ENCODE measurements at regions not wholly inside any gene's neighbourhood (a gene's known extent, or its start where the extent isn't known, plus 50 kb on each side); places are given as distances from the start of the nearest gene placed in this dataset.

DNA sequence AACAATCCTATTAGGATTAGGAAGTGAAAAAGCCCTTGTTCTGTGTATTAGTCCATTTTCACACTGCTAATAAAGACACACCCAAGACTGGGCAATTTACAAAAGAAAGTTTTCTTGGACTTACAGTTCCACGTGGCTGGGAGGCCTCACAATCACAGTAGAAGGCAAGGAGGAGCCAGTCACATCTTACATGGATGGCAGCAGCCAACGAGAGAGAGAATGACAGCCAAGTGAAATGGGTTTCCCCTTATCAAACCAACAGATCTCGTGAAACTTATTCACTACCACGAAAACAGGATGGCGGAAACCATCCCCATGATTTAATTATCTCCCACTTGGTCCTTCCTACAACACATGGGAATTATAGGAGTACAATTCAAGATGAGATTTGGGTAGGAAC lies 248.2 kb upstream of the KCNMB2 start:
- H4K20me1 ChIP-seq (ENCODE audit: insufficient read depth) = no peaks in the 10 kb centered on the region
- H3K4me3 ChIP-seq (ENCODE audit: low read length) = no peak overlapping the region
- H3K9ac ChIP-seq (ENCODE audit: low read length) = no peak overlapping the region
- no peaks in the 10 kb centered on the region for H3K27me3 ChIP-seq (ENCODE audit: insufficient read depth, low read depth, low read length)
- no peaks in the 10 kb centered on the region for H3K36me3 ChIP-seq (ENCODE audit: insufficient read depth, low read length)
- H3F3A ChIP-seq (ENCODE audit: insufficient read depth, low read length, poor library complexity, severe bottlenecking) = no peaks in the 10 kb centered on the region
- no peaks in the 10 kb centered on the region for H3K9me2 ChIP-seq (ENCODE audit: insufficient read depth, low read length)
- TF ChIP-seq, protein P1, sequence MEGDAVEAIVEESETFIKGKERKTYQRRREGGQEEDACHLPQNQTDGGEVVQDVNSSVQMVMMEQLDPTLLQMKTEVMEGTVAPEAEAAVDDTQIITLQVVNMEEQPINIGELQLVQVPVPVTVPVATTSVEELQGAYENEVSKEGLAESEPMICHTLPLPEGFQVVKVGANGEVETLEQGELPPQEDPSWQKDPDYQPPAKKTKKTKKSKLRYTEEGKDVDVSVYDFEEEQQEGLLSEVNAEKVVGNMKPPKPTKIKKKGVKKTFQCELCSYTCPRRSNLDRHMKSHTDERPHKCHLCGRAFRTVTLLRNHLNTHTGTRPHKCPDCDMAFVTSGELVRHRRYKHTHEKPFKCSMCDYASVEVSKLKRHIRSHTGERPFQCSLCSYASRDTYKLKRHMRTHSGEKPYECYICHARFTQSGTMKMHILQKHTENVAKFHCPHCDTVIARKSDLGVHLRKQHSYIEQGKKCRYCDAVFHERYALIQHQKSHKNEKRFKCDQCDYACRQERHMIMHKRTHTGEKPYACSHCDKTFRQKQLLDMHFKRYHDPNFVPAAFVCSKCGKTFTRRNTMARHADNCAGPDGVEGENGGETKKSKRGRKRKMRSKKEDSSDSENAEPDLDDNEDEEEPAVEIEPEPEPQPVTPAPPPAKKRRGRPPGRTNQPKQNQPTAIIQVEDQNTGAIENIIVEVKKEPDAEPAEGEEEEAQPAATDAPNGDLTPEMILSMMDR (IDR thresholded peaks at IDR 0.05; ENCODE audit: poor library complexity, severe bottlenecking) = no peak
- TF ChIP-seq RAD21 (conservative IDR thresholded peaks at IDR 0.05) = no peak
- TF ChIP-seq, protein P2, sequence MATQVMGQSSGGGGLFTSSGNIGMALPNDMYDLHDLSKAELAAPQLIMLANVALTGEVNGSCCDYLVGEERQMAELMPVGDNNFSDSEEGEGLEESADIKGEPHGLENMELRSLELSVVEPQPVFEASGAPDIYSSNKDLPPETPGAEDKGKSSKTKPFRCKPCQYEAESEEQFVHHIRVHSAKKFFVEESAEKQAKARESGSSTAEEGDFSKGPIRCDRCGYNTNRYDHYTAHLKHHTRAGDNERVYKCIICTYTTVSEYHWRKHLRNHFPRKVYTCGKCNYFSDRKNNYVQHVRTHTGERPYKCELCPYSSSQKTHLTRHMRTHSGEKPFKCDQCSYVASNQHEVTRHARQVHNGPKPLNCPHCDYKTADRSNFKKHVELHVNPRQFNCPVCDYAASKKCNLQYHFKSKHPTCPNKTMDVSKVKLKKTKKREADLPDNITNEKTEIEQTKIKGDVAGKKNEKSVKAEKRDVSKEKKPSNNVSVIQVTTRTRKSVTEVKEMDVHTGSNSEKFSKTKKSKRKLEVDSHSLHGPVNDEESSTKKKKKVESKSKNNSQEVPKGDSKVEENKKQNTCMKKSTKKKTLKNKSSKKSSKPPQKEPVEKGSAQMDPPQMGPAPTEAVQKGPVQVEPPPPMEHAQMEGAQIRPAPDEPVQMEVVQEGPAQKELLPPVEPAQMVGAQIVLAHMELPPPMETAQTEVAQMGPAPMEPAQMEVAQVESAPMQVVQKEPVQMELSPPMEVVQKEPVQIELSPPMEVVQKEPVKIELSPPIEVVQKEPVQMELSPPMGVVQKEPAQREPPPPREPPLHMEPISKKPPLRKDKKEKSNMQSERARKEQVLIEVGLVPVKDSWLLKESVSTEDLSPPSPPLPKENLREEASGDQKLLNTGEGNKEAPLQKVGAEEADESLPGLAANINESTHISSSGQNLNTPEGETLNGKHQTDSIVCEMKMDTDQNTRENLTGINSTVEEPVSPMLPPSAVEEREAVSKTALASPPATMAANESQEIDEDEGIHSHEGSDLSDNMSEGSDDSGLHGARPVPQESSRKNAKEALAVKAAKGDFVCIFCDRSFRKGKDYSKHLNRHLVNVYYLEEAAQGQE (IDR thresholded peaks at IDR 0.05; ENCODE audit: borderline replicate concordance) = no peak
- no peak for TF ChIP-seq POLR2AphosphoS5 (IDR thresholded peaks at IDR 0.05)
- TF ChIP-seq MXI1 (conservative IDR thresholded peaks at IDR 0.05; ENCODE audit: poor library complexity, severe bottlenecking) = no peak
- TF ChIP-seq TAF1 (IDR thresholded peaks at IDR 0.05; ENCODE audit: low read depth) = no peak
- TF ChIP-seq EZH2 (IDR thresholded peaks at IDR 0.05; ENCODE audit: borderline replicate concordance, insufficient read depth, low read length, poor library complexity, severe bottlenecking) = no peak
- no peak for TF ChIP-seq EP300 (conservative IDR thresholded peaks at IDR 0.05; ENCODE audit: poor library complexity, severe bottlenecking)
- no peak for TF ChIP-seq SMC3 (conservative IDR thresholded peaks at IDR 0.05; ENCODE audit: poor library complexity)
- H2AFZ ChIP-seq (ENCODE audit: low read depth, low read length) = no peak overlapping the region
- no peak overlapping the region for H3K27ac ChIP-seq (ENCODE audit: low read length)
- H3K9me3 ChIP-seq (ENCODE audit: low read length) = no peaks in the 10 kb centered on the region
- no peaks in the 10 kb centered on the region for H3K79me2 ChIP-seq (replicated peaks; ENCODE audit: insufficient read depth, low read length)
- no peak overlapping the region for H3K4me2 ChIP-seq (ENCODE audit: low read length)

DNA sequence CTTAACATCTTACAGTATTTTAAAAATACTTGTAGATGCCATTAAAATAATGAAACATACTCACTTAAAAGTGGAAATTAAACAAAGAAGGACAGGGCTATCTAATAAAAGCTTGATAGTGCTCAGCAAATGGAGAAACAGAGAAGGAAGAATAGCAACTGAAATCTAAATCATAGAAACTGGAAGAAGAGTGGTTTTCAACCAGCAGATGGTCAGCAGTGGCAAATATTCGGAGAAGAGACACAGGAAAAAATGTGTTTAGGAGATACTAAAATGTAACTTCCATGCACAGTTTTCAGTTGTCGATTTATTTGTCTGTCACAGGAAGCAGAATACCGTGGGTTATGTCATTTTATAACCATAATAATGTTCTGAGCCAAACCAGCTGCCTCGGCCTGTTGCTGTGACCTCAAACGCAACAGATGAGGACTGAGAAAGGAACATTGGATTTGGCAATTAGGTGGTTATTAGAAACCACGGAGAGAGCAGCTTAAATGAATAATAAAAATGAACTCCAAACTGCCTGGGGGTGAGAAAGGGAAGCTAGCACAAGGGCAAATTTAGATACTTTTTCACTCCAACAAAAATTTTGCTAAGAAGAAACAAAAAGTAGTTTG lies 246.6 kb upstream of the KCNMB2 start:
- Histone ChIP-seq H3F3A (ENCODE audit: insufficient read depth, low read length, poor library complexity, severe bottlenecking) (no peaks in the 10 kb centered on the region), H3K79me2 (replicated peaks; ENCODE audit: insufficient read depth, low read length) (no peaks in the 10 kb centered on the region), H3K27me3 (ENCODE audit: insufficient read depth, low read depth, low read length) (no peaks in the 10 kb centered on the region), H3K27ac (ENCODE audit: low read length) (no peak overlapping the region), H3K9ac (ENCODE audit: low read length) (no peak overlapping the region), H3K36me3 (ENCODE audit: insufficient read depth, low read length) (no peaks in the 10 kb centered on the region), H3K4me3 (ENCODE audit: low read length) (no peak overlapping the region), H3K9me3 (ENCODE audit: low read length) (no peaks in the 10 kb centered on the region), H3K4me2 (ENCODE audit: low read length) (no peak overlapping the region), H3K9me2 (ENCODE audit: insufficient read depth, low read length) (no peaks in the 10 kb centered on the region), H4K20me1 (ENCODE audit: insufficient read depth) (no peaks in the 10 kb centered on the region), H2AFZ (ENCODE audit: low read depth, low read length) (no peak overlapping the region)
- TF ChIP-seq, protein P2 (IDR thresholded peaks at IDR 0.05; ENCODE audit: borderline replicate concordance) = no peak
- TF ChIP-seq EP300 (conservative IDR thresholded peaks at IDR 0.05; ENCODE audit: poor library complexity, severe bottlenecking) = no peak

All from neural cell (in vitro differentiated cells).